ENCODE measurements at regions not wholly inside any gene's neighbourhood (a gene's known extent, or its start where the extent isn't known, plus 50 kb on each side); places are given as distances from the start of the nearest gene placed in this dataset.

GRCh38 chr9:129411501-129412175, 209.3 kb downstream of the C9orf50 start (continued):
- TF ChIP-seq PATZ1 (CRISPR knock-in tag; IDR thresholded peaks at IDR 0.05; ENCODE audit: borderline replicate concordance) = no peak

DNA sequence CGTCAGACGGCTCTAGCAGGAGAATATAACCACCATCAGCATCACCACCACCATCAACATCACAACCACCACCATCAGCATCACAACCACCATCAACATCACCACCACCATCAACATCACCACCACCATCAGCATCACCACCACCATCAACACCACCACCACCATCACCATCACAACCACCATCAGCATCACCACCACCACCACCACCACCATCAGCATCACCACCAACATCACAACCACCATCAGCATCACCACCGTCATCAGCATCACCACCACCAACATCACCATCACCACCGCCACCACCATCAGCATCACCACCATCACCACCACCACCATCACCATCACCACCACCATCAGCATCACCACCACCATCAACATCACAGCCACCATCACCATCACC, 210.7 kb downstream of the C9orf50 start:
- ATAC-seq = no peak
- TF ChIP-seq ISL1 (CRISPR knock-in tag; IDR thresholded peaks at IDR 0.05) (no peak), GLIS3 (CRISPR knock-in tag; IDR thresholded peaks at IDR 0.05) (no peak), ARNTL (CRISPR knock-in tag; IDR thresholded peaks at IDR 0.05; ENCODE audit: borderline replicate concordance, low read depth) (no peak), PPARA (CRISPR knock-in tag; IDR thresholded peaks at IDR 0.05; ENCODE audit: borderline replicate concordance) (no peak), ESRRG (CRISPR knock-in tag; IDR thresholded peaks at IDR 0.05) (no peak), ZFP30 (CRISPR knock-in tag; IDR thresholded peaks at IDR 0.05) (no peak), SNAI2 (CRISPR knock-in tag; IDR thresholded peaks at IDR 0.05) (no peak), ZNF565 (CRISPR knock-in tag; conservative IDR thresholded peaks at IDR 0.05; ENCODE audit: low read depth) (no peak), PATZ1 (CRISPR knock-in tag; IDR thresholded peaks at IDR 0.05; ENCODE audit: borderline replicate concordance) (no peak), TOX (CRISPR knock-in tag; IDR thresholded peaks at IDR 0.05; ENCODE audit: borderline replicate concordance) (no peak), RARB (CRISPR knock-in tag; IDR thresholded peaks at IDR 0.05) (no peak), OSR1 (CRISPR knock-in tag; IDR thresholded peaks at IDR 0.05) (no peak), BACH2 (CRISPR knock-in tag; IDR thresholded peaks at IDR 0.05; ENCODE audit: borderline replicate concordance) (no peak), ZNF70 (CRISPR knock-in tag; IDR thresholded peaks at IDR 0.05) (no peak), TSHZ2 (CRISPR knock-in tag; IDR thresholded peaks at IDR 0.05) (no peak), ZFP3 (CRISPR knock-in tag; IDR thresholded peaks at IDR 0.05) (no peak)
- TF ChIP-seq, protein P1, sequence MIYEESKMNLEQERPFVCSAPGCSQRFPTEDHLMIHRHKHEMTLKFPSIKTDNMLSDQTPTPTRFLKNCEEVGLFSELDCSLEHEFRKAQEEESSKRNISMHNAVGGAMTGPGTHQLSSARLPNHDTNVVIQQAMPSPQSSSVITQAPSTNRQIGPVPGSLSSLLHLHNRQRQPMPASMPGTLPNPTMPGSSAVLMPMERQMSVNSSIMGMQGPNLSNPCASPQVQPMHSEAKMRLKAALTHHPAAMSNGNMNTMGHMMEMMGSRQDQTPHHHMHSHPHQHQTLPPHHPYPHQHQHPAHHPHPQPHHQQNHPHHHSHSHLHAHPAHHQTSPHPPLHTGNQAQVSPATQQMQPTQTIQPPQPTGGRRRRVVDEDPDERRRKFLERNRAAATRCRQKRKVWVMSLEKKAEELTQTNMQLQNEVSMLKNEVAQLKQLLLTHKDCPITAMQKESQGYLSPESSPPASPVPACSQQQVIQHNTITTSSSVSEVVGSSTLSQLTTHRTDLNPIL (CRISPR knock-in tag; IDR thresholded peaks at IDR 0.05; ENCODE audit: low read depth) = no peak
- TF ChIP-seq, protein P2, sequence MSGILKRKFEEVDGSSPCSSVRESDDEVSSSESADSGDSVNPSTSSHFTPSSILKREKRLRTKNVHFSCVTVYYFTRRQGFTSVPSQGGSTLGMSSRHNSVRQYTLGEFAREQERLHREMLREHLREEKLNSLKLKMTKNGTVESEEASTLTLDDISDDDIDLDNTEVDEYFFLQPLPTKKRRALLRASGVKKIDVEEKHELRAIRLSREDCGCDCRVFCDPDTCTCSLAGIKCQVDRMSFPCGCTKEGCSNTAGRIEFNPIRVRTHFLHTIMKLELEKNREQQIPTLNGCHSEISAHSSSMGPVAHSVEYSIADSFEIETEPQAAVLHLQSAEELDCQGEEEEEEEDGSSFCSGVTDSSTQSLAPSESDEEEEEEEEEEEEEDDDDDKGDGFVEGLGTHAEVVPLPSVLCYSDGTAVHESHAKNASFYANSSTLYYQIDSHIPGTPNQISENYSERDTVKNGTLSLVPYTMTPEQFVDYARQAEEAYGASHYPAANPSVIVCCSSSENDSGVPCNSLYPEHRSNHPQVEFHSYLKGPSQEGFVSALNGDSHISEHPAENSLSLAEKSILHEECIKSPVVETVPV (CRISPR knock-in tag; IDR thresholded peaks at IDR 0.05) = no peak
- TF ChIP-seq, protein P3, sequence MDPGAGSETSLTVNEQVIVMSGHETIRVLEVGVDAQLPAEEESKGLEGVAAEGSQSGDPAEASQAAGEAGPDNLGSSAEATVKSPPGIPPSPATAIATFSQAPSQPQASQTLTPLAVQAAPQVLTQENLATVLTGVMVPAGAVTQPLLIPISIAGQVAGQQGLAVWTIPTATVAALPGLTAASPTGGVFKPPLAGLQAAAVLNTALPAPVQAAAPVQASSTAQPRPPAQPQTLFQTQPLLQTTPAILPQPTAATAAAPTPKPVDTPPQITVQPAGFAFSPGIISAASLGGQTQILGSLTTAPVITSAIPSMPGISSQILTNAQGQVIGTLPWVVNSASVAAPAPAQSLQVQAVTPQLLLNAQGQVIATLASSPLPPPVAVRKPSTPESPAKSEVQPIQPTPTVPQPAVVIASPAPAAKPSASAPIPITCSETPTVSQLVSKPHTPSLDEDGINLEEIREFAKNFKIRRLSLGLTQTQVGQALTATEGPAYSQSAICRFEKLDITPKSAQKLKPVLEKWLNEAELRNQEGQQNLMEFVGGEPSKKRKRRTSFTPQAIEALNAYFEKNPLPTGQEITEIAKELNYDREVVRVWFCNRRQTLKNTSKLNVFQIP (CRISPR knock-in tag; IDR thresholded peaks at IDR 0.05; ENCODE audit: borderline replicate concordance, low read depth) = no peak

All from SK-N-SH treated with all-trans-retinoic acid at 6 μM for 48 hours (cell line).